Right atrium auricular region (tissue), 2 donors: ENCODE measurements at regions not wholly inside any gene's neighbourhood (a gene's known extent, or its start where the extent isn't known, plus 50 kb on each side); places are given as distances from the start of the nearest gene placed in this dataset.

Experiments
- DNase-seq: peaks from one replicate; pipeline ENCODE4 v3.0.0-alpha.2; 2019; ENCODE audit warnings: low spot score
- H3K27ac ChIP-seq, 2 donors: fragments of 200-600 bp; sonication (generic); 1 replicate in 1 of 2; 2 replicates in 1 of 2; pipeline ENCODE4 v1.5.1; 2016 to 2019
- H3K27me3 ChIP-seq, 2 donors: fragments of 200-600 bp; sonication (generic); one replicate each; pipeline versions ENCODE4 v1.5.1 to v1.6.0; 2017 to 2019
- H3K36me3 ChIP-seq: fragments of 200-600 bp; sonication (generic); one replicate; pipeline ENCODE4 v1.5.1; 2016
- H3K4me1 ChIP-seq, 2 donors: fragments of 200-600 bp; sonication (generic); one replicate each; pipeline versions ENCODE4 v1.5.1 to v1.6.0; 2017 to 2019
- H3K4me3 ChIP-seq, 2 donors: fragments of 200-600 bp; sonication (generic); 1 replicate in 1 of 2; 2 replicates in 1 of 2; pipeline ENCODE4 v1.5.1; 2017 to 2019; ENCODE audit warnings: mild to moderate bottlenecking in 1 of 2, moderate library complexity in 1 of 2
- H3K9me3 ChIP-seq, 2 donors: fragments of 200-600 bp; sonication (generic); one replicate each; pipeline ENCODE4 v1.5.1; 2019
- TF ChIP-seq, protein P1 (sequence below), 2 donors: fragments of 200-600 bp; sonication (generic); IDR thresholded peaks; one replicate each; pipeline ENCODE4 v1.5.1; 2019; ENCODE audit warnings: antibody characterized with exemption in 2 of 2

DNA sequence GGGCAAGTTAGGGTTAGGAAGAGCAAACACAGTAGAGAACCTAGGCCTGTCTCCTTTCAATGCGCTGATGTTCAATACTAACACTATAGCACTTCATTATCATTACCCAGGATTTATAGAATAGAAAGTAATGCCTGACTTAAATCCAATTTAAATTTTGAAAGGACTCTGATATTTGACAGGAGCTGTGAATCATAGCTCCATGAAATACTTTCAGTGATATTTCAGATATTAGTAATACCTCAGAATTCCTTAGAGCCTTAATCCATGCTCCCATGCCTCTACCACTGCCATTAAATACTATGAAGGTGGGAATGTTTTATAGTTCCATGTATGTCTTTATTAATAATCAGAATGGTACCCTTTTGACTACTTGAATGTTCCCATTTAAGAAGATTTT, 530.2 kb downstream of the BCKDHB start:
- no peaks in the 10 kb centered on the region for H3K9me3 ChIP-seq
- H3K27ac ChIP-seq: no peak overlapping the region
- TF ChIP-seq, protein P1, sequence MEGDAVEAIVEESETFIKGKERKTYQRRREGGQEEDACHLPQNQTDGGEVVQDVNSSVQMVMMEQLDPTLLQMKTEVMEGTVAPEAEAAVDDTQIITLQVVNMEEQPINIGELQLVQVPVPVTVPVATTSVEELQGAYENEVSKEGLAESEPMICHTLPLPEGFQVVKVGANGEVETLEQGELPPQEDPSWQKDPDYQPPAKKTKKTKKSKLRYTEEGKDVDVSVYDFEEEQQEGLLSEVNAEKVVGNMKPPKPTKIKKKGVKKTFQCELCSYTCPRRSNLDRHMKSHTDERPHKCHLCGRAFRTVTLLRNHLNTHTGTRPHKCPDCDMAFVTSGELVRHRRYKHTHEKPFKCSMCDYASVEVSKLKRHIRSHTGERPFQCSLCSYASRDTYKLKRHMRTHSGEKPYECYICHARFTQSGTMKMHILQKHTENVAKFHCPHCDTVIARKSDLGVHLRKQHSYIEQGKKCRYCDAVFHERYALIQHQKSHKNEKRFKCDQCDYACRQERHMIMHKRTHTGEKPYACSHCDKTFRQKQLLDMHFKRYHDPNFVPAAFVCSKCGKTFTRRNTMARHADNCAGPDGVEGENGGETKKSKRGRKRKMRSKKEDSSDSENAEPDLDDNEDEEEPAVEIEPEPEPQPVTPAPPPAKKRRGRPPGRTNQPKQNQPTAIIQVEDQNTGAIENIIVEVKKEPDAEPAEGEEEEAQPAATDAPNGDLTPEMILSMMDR (IDR thresholded peaks at IDR 0.05): no peak
- no peak for DNase-seq
- H3K36me3 ChIP-seq: no peaks in the 10 kb centered on the region
- H3K4me1 ChIP-seq: no peaks in the 10 kb centered on the region
- H3K4me3 ChIP-seq: no peak overlapping the region
- H3K27me3 ChIP-seq: no peaks in the 10 kb centered on the region

DNA sequence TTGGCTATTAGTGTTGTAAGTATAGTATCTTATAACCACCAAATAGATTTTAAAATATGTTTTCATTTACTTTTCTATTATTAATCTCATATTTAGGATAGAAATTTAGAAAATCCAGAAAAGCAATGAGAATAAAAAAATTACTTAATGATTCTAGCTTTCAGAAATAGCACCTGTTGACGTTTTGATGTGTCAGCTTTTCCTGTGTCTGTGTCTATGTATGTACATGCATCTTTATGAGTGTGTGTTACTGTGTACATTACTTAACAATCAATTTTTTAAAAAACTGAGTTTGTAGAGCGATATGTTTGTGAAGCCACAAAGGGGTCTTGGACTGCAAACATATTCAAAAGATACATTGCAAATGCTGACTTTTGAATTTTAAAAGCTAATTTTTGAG, 526.9 kb downstream of the BCKDHB start:
- no peak for DNase-seq
- no peaks in the 10 kb centered on the region for H3K36me3 ChIP-seq
- no peaks in the 10 kb centered on the region for H3K4me1 ChIP-seq
- no peak overlapping the region for H3K27ac ChIP-seq
- H3K9me3 ChIP-seq: peaks cover 0 to 11% of the 10 kb centered on the region in 2 donors
- TF ChIP-seq, protein P1 (IDR thresholded peaks at IDR 0.05): no peak
- no peak overlapping the region for H3K4me3 ChIP-seq
- no peaks in the 10 kb centered on the region for H3K27me3 ChIP-seq

GRCh38 chr6:80625405-80625804, 518.9 kb downstream of the BCKDHB start:
- TF ChIP-seq, protein P1 (IDR thresholded peaks at IDR 0.05): no peak
- Histone ChIP-seq H3K36me3 (no peaks in the 10 kb centered on the region), H3K27ac (no peak overlapping the region), H3K27me3 (no peaks in the 10 kb centered on the region), H3K4me1 (no peaks in the 10 kb centered on the region), H3K4me3 (no peak overlapping the region), H3K9me3 (peaks cover 0 to 30% of the 10 kb centered on the region in 2 donors)
- no peak for DNase-seq

GRCh38 chr6:80623066-80623815, 516.8 kb downstream of the BCKDHB start:
- Histone ChIP-seq H3K9me3 (peaks cover 0 to 27% of the 10 kb centered on the region in 2 donors), H3K36me3 (no peaks in the 10 kb centered on the region), H3K27me3 (no peaks in the 10 kb centered on the region), H3K27ac (no peak overlapping the region), H3K4me3 (no peak overlapping the region), H3K4me1 (no peaks in the 10 kb centered on the region)
- TF ChIP-seq, protein P1 (IDR thresholded peaks at IDR 0.05): no peak
- DNase-seq: no peak

- Histone ChIP-seq H3K4me3 (no peak overlapping the region), H3K36me3 (no peaks in the 10 kb centered on the region), H3K27me3 (no peaks in the 10 kb centered on the region), H3K27ac (no peak overlapping the region), H3K9me3 (peaks cover 0 to 27% of the 10 kb centered on the region in 2 donors), H3K4me1 (no peaks in the 10 kb centered on the region)
- DNase-seq: no peak
- TF ChIP-seq, protein P1 (IDR thresholded peaks at IDR 0.05): no peak
Observed at GRCh38 chr6:80622641-80623040, 516.2 kb downstream of the BCKDHB start.

GRCh38 chr6:80618953-80619352, 512.5 kb downstream of the BCKDHB start:
- no peak for DNase-seq
- Histone ChIP-seq H3K9me3 (peaks cover 0 to 6% of the 10 kb centered on the region in 2 donors), H3K36me3 (no peaks in the 10 kb centered on the region), H3K4me3 (no peak overlapping the region), H3K27me3 (no peaks in the 10 kb centered on the region), H3K4me1 (no peaks in the 10 kb centered on the region), H3K27ac (no peak overlapping the region)
- TF ChIP-seq, protein P1 (IDR thresholded peaks at IDR 0.05): no peak
